ENCODE measurements at regions not wholly inside any gene's neighbourhood (a gene's known extent, or its start where the extent isn't known, plus 50 kb on each side); places are given as distances from the start of the nearest gene placed in this dataset.

- no peaks in the 10 kb centered on the region for H3K4me1 ChIP-seq (ENCODE audit: insufficient read depth)
- no peaks in the 10 kb centered on the region for H3K9me3 ChIP-seq
- no peaks in the 10 kb centered on the region for H3K36me3 ChIP-seq
- TF ChIP-seq EP300 (IDR thresholded peaks at IDR 0.05) (no peak), POLR2A (IDR thresholded peaks at IDR 0.05) (no peak)
- TF ChIP-seq, protein P1, sequence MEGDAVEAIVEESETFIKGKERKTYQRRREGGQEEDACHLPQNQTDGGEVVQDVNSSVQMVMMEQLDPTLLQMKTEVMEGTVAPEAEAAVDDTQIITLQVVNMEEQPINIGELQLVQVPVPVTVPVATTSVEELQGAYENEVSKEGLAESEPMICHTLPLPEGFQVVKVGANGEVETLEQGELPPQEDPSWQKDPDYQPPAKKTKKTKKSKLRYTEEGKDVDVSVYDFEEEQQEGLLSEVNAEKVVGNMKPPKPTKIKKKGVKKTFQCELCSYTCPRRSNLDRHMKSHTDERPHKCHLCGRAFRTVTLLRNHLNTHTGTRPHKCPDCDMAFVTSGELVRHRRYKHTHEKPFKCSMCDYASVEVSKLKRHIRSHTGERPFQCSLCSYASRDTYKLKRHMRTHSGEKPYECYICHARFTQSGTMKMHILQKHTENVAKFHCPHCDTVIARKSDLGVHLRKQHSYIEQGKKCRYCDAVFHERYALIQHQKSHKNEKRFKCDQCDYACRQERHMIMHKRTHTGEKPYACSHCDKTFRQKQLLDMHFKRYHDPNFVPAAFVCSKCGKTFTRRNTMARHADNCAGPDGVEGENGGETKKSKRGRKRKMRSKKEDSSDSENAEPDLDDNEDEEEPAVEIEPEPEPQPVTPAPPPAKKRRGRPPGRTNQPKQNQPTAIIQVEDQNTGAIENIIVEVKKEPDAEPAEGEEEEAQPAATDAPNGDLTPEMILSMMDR (IDR thresholded peaks at IDR 0.05), result no peak
- intact Hi-C loops (cut with DNase I), result no loop called here
- no peaks in the 10 kb centered on the region for H3K27me3 ChIP-seq
- no peak for DNase-seq
- H3K4me3 ChIP-seq, result no peak overlapping the region
- H3K27ac ChIP-seq, result no peak overlapping the region
- WGBS, 3 donors, result 81 to 93% (median 81%) methylated on average over 1 of the region's 1 CpG
Observed at GRCh38 chr10:65500716-65501115, 1425.1 kb upstream of the LRRTM3 start.

GRCh38 chr10:65501259-65501658 lies 1424.6 kb upstream of the LRRTM3 start:
- intact Hi-C loops (cut with DNase I), result no loop called here
- no peaks in the 10 kb centered on the region for H3K36me3 ChIP-seq
- WGBS, 3 donors, result 88 to 90% (median 89%) methylated on average over 3 of the region's 3 CpGs
- no peak overlapping the region for H3K27ac ChIP-seq
- no peaks in the 10 kb centered on the region for H3K9me3 ChIP-seq
- H3K4me1 ChIP-seq (ENCODE audit: insufficient read depth), result no peaks in the 10 kb centered on the region
- no peak overlapping the region for H3K4me3 ChIP-seq
- no peaks in the 10 kb centered on the region for H3K27me3 ChIP-seq
- no peak for DNase-seq
- TF ChIP-seq POLR2A (IDR thresholded peaks at IDR 0.05) (no peak), EP300 (IDR thresholded peaks at IDR 0.05) (no peak)
- TF ChIP-seq, protein P1 (IDR thresholded peaks at IDR 0.05), result no peak

- 82 to 89% (median 87%) methylated on average over 4 of the region's 4 CpGs for WGBS, 3 donors
- H3K4me1 ChIP-seq (ENCODE audit: insufficient read depth), result no peaks in the 10 kb centered on the region
- H3K27ac ChIP-seq, result no peak overlapping the region
- H3K4me3 ChIP-seq, result no peak overlapping the region
- TF ChIP-seq POLR2A (IDR thresholded peaks at IDR 0.05), result no peak
- TF ChIP-seq, protein P1 (IDR thresholded peaks at IDR 0.05), result no peak
- no peak for TF ChIP-seq EP300 (IDR thresholded peaks at IDR 0.05)
- DNase-seq, result no peak
- H3K9me3 ChIP-seq, result no peaks in the 10 kb centered on the region
- H3K27me3 ChIP-seq, result no peaks in the 10 kb centered on the region
- intact Hi-C loops (cut with DNase I), result no loop called here
- no peaks in the 10 kb centered on the region for H3K36me3 ChIP-seq
Observed at GRCh38 chr10:65518379-65518778, 1407.5 kb upstream of the LRRTM3 start.

GRCh38 chr10:65528986-65529385 lies 1396.8 kb upstream of the LRRTM3 start:
- no peak overlapping the region for H3K27ac ChIP-seq
- H3K4me3 ChIP-seq, result no peak overlapping the region
- DNase-seq, result no peak
- no peaks in the 10 kb centered on the region for H3K36me3 ChIP-seq
- H3K27me3 ChIP-seq, result no peaks in the 10 kb centered on the region
- H3K4me1 ChIP-seq (ENCODE audit: insufficient read depth), result no peaks in the 10 kb centered on the region
- 54 to 63% (median 59%) methylated on average over 1 of the region's 1 CpG for WGBS, 3 donors
- no peaks in the 10 kb centered on the region for H3K9me3 ChIP-seq
- intact Hi-C loops (cut with DNase I), result no loop called here
- TF ChIP-seq EP300 (IDR thresholded peaks at IDR 0.05), result no peak
- TF ChIP-seq POLR2A (IDR thresholded peaks at IDR 0.05), result no peak
- TF ChIP-seq, protein P1 (IDR thresholded peaks at IDR 0.05), result no peak

- no peak for DNase-seq
- H3K9me3 ChIP-seq, result no peaks in the 10 kb centered on the region
- intact Hi-C loops (cut with DNase I), result no loop called here
- no peak overlapping the region for H3K4me3 ChIP-seq
- H3K36me3 ChIP-seq, result no peaks in the 10 kb centered on the region
- H3K27me3 ChIP-seq, result no peaks in the 10 kb centered on the region
- WGBS, 3 donors, result 94 to 97% (median 95%) methylated on average over 5 of the region's 5 CpGs
- no peak overlapping the region for H3K27ac ChIP-seq
- peaks cover 1% of the 10 kb centered on the region for H3K4me1 ChIP-seq (ENCODE audit: insufficient read depth)
- TF ChIP-seq, protein P1 (IDR thresholded peaks at IDR 0.05), result no peak
- TF ChIP-seq EP300 (IDR thresholded peaks at IDR 0.05) (no peak), POLR2A (IDR thresholded peaks at IDR 0.05) (no peak)
Observed at GRCh38 chr10:65531545-65531944, 1394.3 kb upstream of the LRRTM3 start.
